B cell (primary cell): ENCODE measurements at regions not wholly inside any gene's neighbourhood (a gene's known extent, or its start where the extent isn't known, plus 50 kb on each side); places are given as distances from the start of the nearest gene placed in this dataset.

ENCODE experiments used
- ATAC-seq: fragments of 200-7000 bp; cut with Tn5 transposase; one replicate; pipeline ENCODE4 v1.10.0; 2021; ENCODE audit warnings: low read depth, mild to moderate bottlenecking, moderate number of reproducible peaks, moderate library complexity
- CTCF ChIA-PET: fragments of 350-600 bp; sonication (Branson Sonifier 250); formaldehyde crosslinking; loops from one replicate; lab custom pipeline; 2021; ENCODE audit warnings: antibody characterized with exemption, inconsistent platforms; lab: Charles Lee
- POLR2A ChIA-PET: fragments of 350-600 bp; sonication (Branson Sonifier 250); formaldehyde crosslinking; loops from one replicate; lab custom pipeline; 2021; ENCODE audit warnings: antibody characterized with exemption; lab: Charles Lee
- DNase-seq: peaks from one replicate; pipeline ENCODE4 v3.0.0; 2013
- H2AFZ ChIP-seq: 2 replicates; pipeline ENCODE4 v1.6.1; 2012; ENCODE audit warnings: mild to moderate bottlenecking, low read depth, low read length; ENCODE audit not compliant: insufficient read depth, poor library complexity, severe bottlenecking
- H3K27ac ChIP-seq, 2 donors: 1 replicate in 1 of 2; 2 replicates in 1 of 2; pipeline ENCODE4 v1.5.1; 2012 to 2013; ENCODE audit warnings: low read length in 2 of 2, mild to moderate bottlenecking in 2 of 2, moderate library complexity in 1 of 2
- H3K27me3 ChIP-seq, 4 experiments: fragments of 200-600 bp in 1 of 4; sonication (generic) in 1 of 4; replicated peaks in 1 of 4; 1 replicate in 2 of 4; 2 replicates in 2 of 4; pipeline versions ENCODE4 v1.6.1 to v1.7.0; 2013 to 2016; ENCODE audit warnings: low read length in 3 of 4, mild to moderate bottlenecking in 2 of 4, mixed read lengths in 1 of 4, moderate library complexity in 1 of 4; ENCODE audit not compliant: insufficient read depth in 4 of 4, control insufficient read depth in 3 of 4; ENCODE audit errors: control extremely low read depth in 1 of 4
- H3K36me3 ChIP-seq, 2 experiments: replicated peaks in 1 of 2; 1 replicate in 1 of 2; 2 replicates in 1 of 2; pipeline versions ENCODE4 v1.6.1 to v1.7.1; 2013; ENCODE audit warnings: low read length in 1 of 2; ENCODE audit not compliant: insufficient read depth in 2 of 2, control insufficient read depth in 1 of 2; ENCODE audit errors: control extremely low read depth in 1 of 2, extremely low read depth in 1 of 2
- H3K4me1 ChIP-seq, 2 donors: fragments of 200-600 bp in 1 of 2; sonication (generic) in 1 of 2; 1 replicate in 1 of 2; 2 replicates in 1 of 2; pipeline versions ENCODE4 v1.5.1 to v1.6.1; 2013 to 2017; ENCODE audit warnings: low read length in 2 of 2; ENCODE audit not compliant: control insufficient read depth in 2 of 2, insufficient read depth in 2 of 2
- H3K4me2 ChIP-seq: replicated peaks from 2 replicates; pipeline ENCODE3; 2012; ENCODE audit warnings: mild to moderate bottlenecking, low read depth, low read length; ENCODE audit not compliant: poor library complexity, severe bottlenecking
- H3K4me3 ChIP-seq, 5 experiments: fragments of 200-600 bp in 1 of 5; sonication (generic) in 1 of 5; 1 replicate in 3 of 5; 2 replicates in 2 of 5; pipeline versions ENCODE4 v1.5.1 to v1.7.0; 2011 to 2016; ENCODE audit warnings: low read length in 4 of 5, mild to moderate bottlenecking in 4 of 5, low read depth in 2 of 5, control low read depth in 1 of 5, moderate library complexity in 1 of 5; ENCODE audit not compliant: insufficient read depth in 1 of 5; ENCODE audit errors: control extremely low read depth in 1 of 5, extremely low read depth in 1 of 5
- H3K79me2 ChIP-seq: fragments of 200-600 bp; sonication (generic); one replicate; pipeline ENCODE4 v1.6.0; 2016; ENCODE audit warnings: low read length; ENCODE audit not compliant: control insufficient read depth, insufficient read depth
- H3K9ac ChIP-seq: fragments of 200-600 bp; sonication (generic); 2 replicates; pipeline ENCODE4 v1.6.1; 2017; ENCODE audit warnings: mild to moderate bottlenecking, low read length, moderate library complexity
- H3K9me3 ChIP-seq, 3 donors: one replicate each; pipeline versions ENCODE4 v1.6.1 to v1.7.1; 2013; ENCODE audit warnings: low read length in 2 of 3; ENCODE audit not compliant: control insufficient read depth in 2 of 3, insufficient read depth in 1 of 3; ENCODE audit errors: control extremely low read depth in 1 of 3
- H4K20me1 ChIP-seq: 2 replicates; pipeline ENCODE4 v1.6.0; 2012; ENCODE audit warnings: mild to moderate bottlenecking, low read length; ENCODE audit not compliant: insufficient read depth, control insufficient read depth, poor library complexity, severe bottlenecking
- H3K27ac Mint-ChIP-seq: one replicate; pipeline ENCODE4 v1.8.0; 2021; ENCODE audit warnings: mixed read lengths
- H3K27me3 Mint-ChIP-seq: one replicate; pipeline ENCODE4 v1.8.0; 2021; ENCODE audit warnings: mixed read lengths
- H3K4me1 Mint-ChIP-seq: one replicate; pipeline ENCODE4 v1.8.0; 2021; ENCODE audit warnings: mixed read lengths
- H3K4me3 Mint-ChIP-seq: one replicate; pipeline ENCODE4 v1.8.0; 2021; ENCODE audit warnings: mixed read lengths
- H3K9me3 Mint-ChIP-seq: one replicate; pipeline ENCODE4 v1.8.0; 2022; ENCODE audit warnings: mixed read lengths; ENCODE audit not compliant: insufficient read depth
- EZH2 ChIP-seq: IDR thresholded peaks from 2 replicates; pipeline ENCODE4 v1.6.1; 2012; ENCODE audit warnings: borderline replicate concordance, low read depth, mild to moderate bottlenecking, moderate library complexity, low read length; ENCODE audit not compliant: insufficient read depth, poor library complexity, severe bottlenecking
- WGBS: methylation state at CpG from one replicate; pipeline ENCODE4 v1.1.5; 2013; ENCODE audit warnings: missing lambda C conversion rate; ENCODE audit not compliant: insufficient coverage; 5-methylcytosine and 5-hydroxymethylcytosine counted together
- intact Hi-C: fragments of 100-400 bp; cut with micrococcal nuclease; formaldehyde crosslinking; loops from one replicate; pipeline ENCODE4 v1.10.0; 2022
- TF ChIP-seq, protein P1 (sequence below): fragments of 200-600 bp; IDR thresholded peaks from one replicate; pipeline ENCODE4 v1.8.0; 2022; ENCODE audit warnings: antibody characterized with exemption, mild to moderate bottlenecking

DNA sequence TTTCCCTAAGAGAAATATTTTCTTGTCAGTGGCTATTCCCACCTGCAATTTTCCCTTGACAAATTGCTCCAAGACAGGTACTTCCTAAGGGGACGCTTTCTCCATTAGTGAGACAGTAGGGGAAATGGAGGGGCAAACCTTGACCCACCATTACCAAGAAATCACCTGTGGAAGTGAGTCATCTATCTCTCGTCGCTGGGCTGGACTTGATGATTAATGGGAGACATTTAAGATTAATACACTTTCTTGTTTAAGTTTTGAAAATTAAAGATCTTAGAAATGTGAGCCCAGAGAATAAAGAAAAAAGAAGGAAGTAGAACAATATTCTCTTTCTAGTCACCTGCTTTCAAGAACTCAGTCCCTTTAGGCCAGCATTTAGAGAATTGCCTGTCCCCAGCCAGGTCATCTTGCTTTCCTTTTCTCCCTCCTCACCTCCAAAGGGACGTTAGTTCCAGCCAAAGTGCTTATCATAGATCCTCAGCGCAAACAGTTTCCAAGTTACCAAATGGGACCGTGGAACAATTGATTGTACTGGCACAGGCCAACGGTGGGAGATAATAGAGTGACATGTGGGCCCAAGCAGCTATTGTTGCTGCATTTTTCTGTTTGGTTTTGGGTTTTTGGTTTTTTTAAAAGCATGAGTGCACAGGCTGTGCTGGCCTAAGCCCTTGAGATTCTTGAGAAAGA is 284.4 kb downstream of the ENC1 start:
- Histone ChIP-seq H3K4me1 (no peaks in the 10 kb centered on the region), H2AFZ (no peak overlapping the region), H3K9ac (no peak overlapping the region), H3K79me2 (no peaks in the 10 kb centered on the region), H3K4me2 (no peak overlapping the region), H3K36me3 (no peaks in the 10 kb centered on the region), H3K27me3 (no peaks in the 10 kb centered on the region), H3K4me3 (no peak overlapping the region), H3K9me3 (no peaks in the 10 kb centered on the region), H3K27ac (no peak overlapping the region), H4K20me1 (no peaks in the 10 kb centered on the region)
- Mint-ChIP-seq H3K4me1 (no peaks in the 10 kb centered on the region), H3K9me3 (no peaks in the 10 kb centered on the region), H3K4me3 (no peak overlapping the region), H3K27ac (no peak overlapping the region), H3K27me3 (peaks cover 3% of the 10 kb centered on the region)
- POLR2A ChIA-PET: no interaction called here
- TF ChIP-seq, protein P1, sequence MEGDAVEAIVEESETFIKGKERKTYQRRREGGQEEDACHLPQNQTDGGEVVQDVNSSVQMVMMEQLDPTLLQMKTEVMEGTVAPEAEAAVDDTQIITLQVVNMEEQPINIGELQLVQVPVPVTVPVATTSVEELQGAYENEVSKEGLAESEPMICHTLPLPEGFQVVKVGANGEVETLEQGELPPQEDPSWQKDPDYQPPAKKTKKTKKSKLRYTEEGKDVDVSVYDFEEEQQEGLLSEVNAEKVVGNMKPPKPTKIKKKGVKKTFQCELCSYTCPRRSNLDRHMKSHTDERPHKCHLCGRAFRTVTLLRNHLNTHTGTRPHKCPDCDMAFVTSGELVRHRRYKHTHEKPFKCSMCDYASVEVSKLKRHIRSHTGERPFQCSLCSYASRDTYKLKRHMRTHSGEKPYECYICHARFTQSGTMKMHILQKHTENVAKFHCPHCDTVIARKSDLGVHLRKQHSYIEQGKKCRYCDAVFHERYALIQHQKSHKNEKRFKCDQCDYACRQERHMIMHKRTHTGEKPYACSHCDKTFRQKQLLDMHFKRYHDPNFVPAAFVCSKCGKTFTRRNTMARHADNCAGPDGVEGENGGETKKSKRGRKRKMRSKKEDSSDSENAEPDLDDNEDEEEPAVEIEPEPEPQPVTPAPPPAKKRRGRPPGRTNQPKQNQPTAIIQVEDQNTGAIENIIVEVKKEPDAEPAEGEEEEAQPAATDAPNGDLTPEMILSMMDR: no peak
- TF ChIP-seq EZH2: no peak
- CTCF ChIA-PET: no interaction called here
- intact Hi-C loops: no loop called here
- no peak for ATAC-seq
- WGBS: 82% methylated on average over 3 of the region's 7 CpGs
- no peak for DNase-seq

DNA sequence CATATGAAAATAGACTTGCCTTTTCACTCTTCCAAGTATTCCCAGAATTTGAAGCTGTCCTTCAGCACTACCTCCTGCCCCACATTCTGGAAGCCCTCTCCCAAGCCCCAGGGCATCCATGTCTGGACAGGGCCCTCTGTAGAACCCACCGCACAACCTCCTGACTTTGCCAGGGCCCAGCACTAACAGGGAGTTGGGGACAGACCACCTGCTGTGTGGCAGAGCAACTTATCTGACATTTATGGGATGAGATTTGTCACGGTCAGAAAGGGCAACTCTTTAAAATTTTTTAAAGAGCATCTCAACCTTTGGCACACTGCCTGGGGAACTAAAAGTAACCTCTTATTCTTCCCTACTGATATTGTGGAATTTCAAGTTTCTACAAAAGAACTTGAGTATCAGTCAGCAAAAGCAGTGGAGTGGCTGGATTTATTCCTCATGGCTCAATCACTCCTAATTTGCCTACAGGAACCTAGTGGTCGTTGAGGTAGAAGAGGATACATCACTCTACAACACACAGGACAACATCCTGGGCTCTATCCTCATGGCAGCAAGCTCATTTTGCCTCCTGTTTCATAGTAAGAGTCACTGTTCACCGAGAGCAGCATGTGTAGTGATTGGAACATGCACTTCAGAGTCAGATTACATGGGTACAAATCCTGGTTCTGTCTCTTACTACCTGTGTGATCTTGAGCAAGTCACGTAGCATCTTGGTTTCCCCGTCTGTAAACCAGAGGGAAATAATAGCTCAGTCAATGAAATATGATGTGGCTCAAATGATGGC is 285.3 kb downstream of the ENC1 start:
- Histone ChIP-seq H3K9ac (no peak overlapping the region), H3K36me3 (no peaks in the 10 kb centered on the region), H3K4me1 (no peaks in the 10 kb centered on the region), H3K27ac (no peak overlapping the region), H4K20me1 (no peaks in the 10 kb centered on the region), H2AFZ (no peak overlapping the region), H3K79me2 (no peaks in the 10 kb centered on the region), H3K27me3 (no peaks in the 10 kb centered on the region), H3K4me2 (no peak overlapping the region), H3K4me3 (no peak overlapping the region), H3K9me3 (peaks cover 0 to 2% (median 0%) of the 10 kb centered on the region in 3 donors)
- H3K27me3 Mint-ChIP-seq: peaks cover 3% of the 10 kb centered on the region
- no peaks in the 10 kb centered on the region for H3K4me1 Mint-ChIP-seq
- no peak for DNase-seq
- POLR2A ChIA-PET: no interaction called here
- ATAC-seq: no peak
- intact Hi-C loops: no loop called here
- CTCF ChIA-PET: no interaction called here
- H3K4me3 Mint-ChIP-seq: no peak overlapping the region
- H3K9me3 Mint-ChIP-seq: no peaks in the 10 kb centered on the region
- TF ChIP-seq EZH2: no peak
- TF ChIP-seq, protein P1: no peak
- no peak overlapping the region for H3K27ac Mint-ChIP-seq
- WGBS: 83% methylated on average over 2 of the region's 6 CpGs
